ENCODE measurements at regions not wholly inside any gene's neighbourhood (a gene's known extent, or its start where the extent isn't known, plus 50 kb on each side); places are given as distances from the start of the nearest gene placed in this dataset.

- in situ Hi-C loops (cut with HindIII; ENCODE audit: low sequenced_read_pairs): no loop called here
- no peak overlapping the region for H3K4me3 ChIP-seq (ENCODE audit: low read depth, low read length)
- no peak for DNase-seq (ENCODE audit: low read depth, low spot score)
- TF ChIP-seq CTCF (IDR thresholded peaks at IDR 0.05; ENCODE audit: low read depth, low read length): no peak
These were observed 259.5 kb upstream of the SLC10A2 start for GRCh38 chr13:103325672-103326071.

- no peak overlapping the region for H3K4me3 ChIP-seq (ENCODE audit: low read depth, low read length)
- in situ Hi-C loops (cut with HindIII; ENCODE audit: low sequenced_read_pairs): no loop called here
- no peak for TF ChIP-seq CTCF (IDR thresholded peaks at IDR 0.05; ENCODE audit: low read depth, low read length)
- DNase-seq (ENCODE audit: low read depth, low spot score): no peak
These were observed 258.4 kb upstream of the SLC10A2 start for GRCh38 chr13:103324641-103325040.

- DNase-seq (ENCODE audit: low read depth, low spot score): no peak
- no peak overlapping the region for H3K4me3 ChIP-seq (ENCODE audit: low read depth, low read length)
- in situ Hi-C loops (cut with HindIII; ENCODE audit: low sequenced_read_pairs): no loop called here
- no peak for TF ChIP-seq CTCF (IDR thresholded peaks at IDR 0.05; ENCODE audit: low read depth, low read length)
These were observed 249.5 kb upstream of the SLC10A2 start for GRCh38 chr13:103315711-103316110.

- no peak overlapping the region for H3K4me3 ChIP-seq (ENCODE audit: low read depth, low read length)
- in situ Hi-C loops (cut with HindIII; ENCODE audit: low sequenced_read_pairs): no loop called here
- TF ChIP-seq CTCF (IDR thresholded peaks at IDR 0.05; ENCODE audit: low read depth, low read length): no peak
- no peak for DNase-seq (ENCODE audit: low read depth, low spot score)
These were observed 246.2 kb upstream of the SLC10A2 start for GRCh38 chr13:103312467-103312866.

- in situ Hi-C loops (cut with HindIII; ENCODE audit: low sequenced_read_pairs): no loop called here
- no peak overlapping the region for H3K4me3 ChIP-seq (ENCODE audit: low read depth, low read length)
- TF ChIP-seq CTCF (IDR thresholded peaks at IDR 0.05; ENCODE audit: low read depth, low read length): no peak
- no peak for DNase-seq (ENCODE audit: low read depth, low spot score)
These were observed 242.4 kb upstream of the SLC10A2 start for GRCh38 chr13:103308667-103309066.

GRCh38 chr13:103306163-103306562, 239.9 kb upstream of the SLC10A2 start:
- H3K4me3 ChIP-seq (ENCODE audit: low read depth, low read length): no peak overlapping the region
- in situ Hi-C loops (cut with HindIII; ENCODE audit: low sequenced_read_pairs): no loop called here
- TF ChIP-seq CTCF (IDR thresholded peaks at IDR 0.05; ENCODE audit: low read depth, low read length): no peak
- DNase-seq (ENCODE audit: low read depth, low spot score): no peak

GRCh38 chr13:103303078-103303651, 236.9 kb upstream of the SLC10A2 start:
- no peak for DNase-seq (ENCODE audit: low read depth, low spot score)
- TF ChIP-seq CTCF (IDR thresholded peaks at IDR 0.05; ENCODE audit: low read depth, low read length): no peak
- no peak overlapping the region for H3K4me3 ChIP-seq (ENCODE audit: low read depth, low read length)
- in situ Hi-C loops (cut with HindIII; ENCODE audit: low sequenced_read_pairs): no loop called here

Measured in astrocyte of the spinal cord (primary cell).